H1 (cell line): ENCODE measurements at regions not wholly inside any gene's neighbourhood (a gene's known extent, or its start where the extent isn't known, plus 50 kb on each side); places are given as distances from the start of the nearest gene placed in this dataset.

ENCODE experiments used
- CTCF ChIA-PET: fragments of 300-600 bp; sonication (Branson Sonifier 250); formaldehyde crosslinking; loops from one replicate; lab custom pipeline; 2021; ENCODE audit not compliant: partially characterized antibody; lab: Charles Lee
- POLR2A ChIA-PET: fragments of 300-600 bp; sonication (Branson Sonifier 250); formaldehyde crosslinking; loops from one replicate; lab custom pipeline; 2021; ENCODE audit warnings: inconsistent platforms; ENCODE audit not compliant: partially characterized antibody; lab: Charles Lee
- DNase-seq, 2 experiments: peaks; one replicate each; pipeline versions ENCODE4 v3.0.0 to v3.0.0-alpha.2; 2010 to 2022; ENCODE audit warnings: low spot score in 2 of 2, low read depth in 1 of 2, mixed read lengths in 1 of 2
- FAIRE-seq: peaks from 2 replicates; lab custom pipeline; 2011; peaks lifted over from hg19 to GRCh38; lab: Jason Lieb, UNC
- H2AFZ ChIP-seq: 2 replicates; pipeline ENCODE4 v1.8.1; 2012; ENCODE audit warnings: low read length, inconsistent platforms
- H2AK5ac ChIP-seq: 2 replicates; pipeline ENCODE4 v1.6.1; 2013; ENCODE audit warnings: low read depth, low read length
- H2BK120ac ChIP-seq: replicated peaks from 2 replicates; pipeline ENCODE3; 2013; ENCODE audit warnings: low read depth, low read length, inconsistent platforms
- H2BK12ac ChIP-seq: 2 replicates; pipeline ENCODE4 v1.6.1; 2013; ENCODE audit warnings: low read depth, low read length
- H2BK15ac ChIP-seq: 2 replicates; pipeline ENCODE4 v1.6.1; 2013; ENCODE audit warnings: low read length
- H2BK20ac ChIP-seq: 2 replicates; pipeline ENCODE4 v1.6.1; 2013; ENCODE audit warnings: low read length
- H2BK5ac ChIP-seq: 2 replicates; pipeline ENCODE4 v1.6.1; 2013; ENCODE audit warnings: low read depth, low read length
- H3K14ac ChIP-seq: 2 replicates; pipeline ENCODE4 v1.6.1; 2013; ENCODE audit warnings: inconsistent platforms; ENCODE audit not compliant: insufficient read length
- H3K18ac ChIP-seq: 2 replicates; pipeline ENCODE4 v1.6.1; 2013; ENCODE audit warnings: low read length; ENCODE audit errors: extremely low read depth
- H3K23ac ChIP-seq: 2 replicates; pipeline ENCODE4 v1.6.1; 2013; ENCODE audit warnings: inconsistent platforms; ENCODE audit not compliant: insufficient read length
- H3K23me2 ChIP-seq: 2 replicates; pipeline ENCODE4 v1.6.1; 2013; ENCODE audit warnings: low read depth, low read length
- H3K27ac ChIP-seq: 2 replicates; pipeline ENCODE4 v1.6.1; 2011; ENCODE audit warnings: low read depth, low read length, inconsistent platforms
- H3K27me3 ChIP-seq, 4 experiments: replicated peaks in 1 of 4; 1 replicate in 1 of 4; 2 replicates in 3 of 4; pipeline versions ENCODE4 v1.6.1 to v1.8.1; 2011 to 2013; ENCODE audit warnings: low read length in 3 of 4, mild to moderate bottlenecking in 3 of 4, inconsistent platforms in 2 of 4, mixed read lengths in 2 of 4, moderate library complexity in 1 of 4; ENCODE audit not compliant: control insufficient read depth in 3 of 4, insufficient read depth in 3 of 4; ENCODE audit errors: extremely low read depth in 1 of 4
- H3K36me3 ChIP-seq, 4 experiments: 2 replicates each; pipeline versions ENCODE4 v1.6.1 to v1.8.1; 2011 to 2013; ENCODE audit warnings: mild to moderate bottlenecking in 4 of 4, low read length in 3 of 4, moderate library complexity in 2 of 4, control low read depth in 1 of 4, inconsistent platforms in 1 of 4; ENCODE audit not compliant: insufficient read depth in 4 of 4, control insufficient read depth in 2 of 4
- H3K4ac ChIP-seq: replicated peaks from 2 replicates; pipeline ENCODE3; 2013; ENCODE audit warnings: low read length, low read depth, mixed read lengths, inconsistent platforms; ENCODE audit not compliant: insufficient read length
- H3K4me1 ChIP-seq, 4 experiments: replicated peaks in 1 of 4; 1 replicate in 1 of 4; 2 replicates in 3 of 4; pipeline versions ENCODE4 v1.6.1 to v1.8.1; 2011 to 2013; ENCODE audit warnings: low read length in 3 of 4, inconsistent platforms in 2 of 4, mixed read lengths in 1 of 4; ENCODE audit not compliant: insufficient read depth in 4 of 4, control insufficient read depth in 3 of 4
- H3K4me2 ChIP-seq, 2 experiments: 2 replicates each; pipeline versions ENCODE4 v1.6.1 to v1.8.1; 2011 to 2013; ENCODE audit warnings: low read depth in 2 of 2, low read length in 2 of 2, control low read depth in 1 of 2, inconsistent platforms in 1 of 2, mild to moderate bottlenecking in 1 of 2; ENCODE audit not compliant: insufficient read depth in 1 of 2
- H3K4me3 ChIP-seq, 4 experiments: fragments of 200-600, 300-600 bp in 1 of 4; sonication (generic), shearing (Covaris generic), sonication (Bioruptor Twin) in 1 of 4; 2 replicates each; pipeline versions ENCODE4 v1.5.1 to v1.8.1; 2011 to 2016; ENCODE audit warnings: low read length in 4 of 4, low read depth in 3 of 4, control low read depth in 2 of 4, inconsistent platforms in 2 of 4, mild to moderate bottlenecking in 2 of 4, mixed read lengths in 1 of 4, moderate library complexity in 1 of 4; ENCODE audit not compliant: insufficient read depth in 2 of 4; ENCODE audit errors: extremely low read depth in 1 of 4
- H3K56ac ChIP-seq: replicated peaks from 2 replicates; pipeline ENCODE3; 2013; ENCODE audit warnings: low read depth, mild to moderate bottlenecking, mixed read lengths, low read length, inconsistent platforms; ENCODE audit not compliant: insufficient read length
- H3K79me1 ChIP-seq: 2 replicates; pipeline ENCODE4 v1.6.1; 2013; ENCODE audit warnings: low read depth, low read length, control low read depth
- H3K79me2 ChIP-seq, 2 experiments: 2 replicates each; pipeline versions ENCODE4 v1.6.1 to v1.8.1; 2012 to 2013; ENCODE audit warnings: low read length in 2 of 2, mild to moderate bottlenecking in 2 of 2, inconsistent platforms in 1 of 2; ENCODE audit not compliant: insufficient read depth in 2 of 2, control insufficient read depth in 1 of 2
- H3K9ac ChIP-seq, 4 experiments: replicated peaks in 1 of 4; 1 replicate in 1 of 4; 2 replicates in 3 of 4; pipeline versions ENCODE4 v1.6.1 to v1.8.1; 2011 to 2013; ENCODE audit warnings: low read depth in 3 of 4, low read length in 3 of 4, control low read depth in 2 of 4, mild to moderate bottlenecking in 2 of 4, moderate library complexity in 2 of 4, inconsistent platforms in 1 of 4; ENCODE audit errors: extremely low read depth in 1 of 4
- H3K9me3 ChIP-seq, 2 experiments: 2 replicates each; pipeline versions ENCODE4 v1.6.1 to v1.8.1; 2012 to 2013; ENCODE audit warnings: mild to moderate bottlenecking in 2 of 2, moderate library complexity in 2 of 2, control low read depth in 1 of 2, inconsistent platforms in 1 of 2, low read depth in 1 of 2, low read length in 1 of 2, mixed read lengths in 1 of 2; ENCODE audit not compliant: insufficient read depth in 2 of 2
- H4K20me1 ChIP-seq, 2 experiments: replicated peaks in 1 of 2; 2 replicates each; pipeline versions ENCODE3 to v1.8.1; 2011 to 2013; ENCODE audit warnings: inconsistent platforms in 2 of 2, low read length in 2 of 2, mild to moderate bottlenecking in 1 of 2; ENCODE audit not compliant: insufficient read depth in 2 of 2, control insufficient read depth in 1 of 2
- H4K5ac ChIP-seq: 2 replicates; pipeline ENCODE4 v1.6.1; 2013; ENCODE audit warnings: low read length, low read depth, mixed read lengths, inconsistent platforms; ENCODE audit not compliant: insufficient read length
- H4K8ac ChIP-seq: 2 replicates; pipeline ENCODE4 v1.8.0; 2013; ENCODE audit warnings: mild to moderate bottlenecking, moderate library complexity, low read length, inconsistent platforms; ENCODE audit not compliant: insufficient read depth; ENCODE audit errors: extremely low read depth
- H4K91ac ChIP-seq: replicated peaks from 2 replicates; pipeline ENCODE3; 2013; ENCODE audit warnings: low read length, mixed read lengths, inconsistent platforms; ENCODE audit not compliant: insufficient read length
- NANOG ChIP-seq: IDR thresholded peaks from 2 replicates; pipeline ENCODE4 v1.6.1; 2011; ENCODE audit warnings: low read length, low read depth, mild to moderate bottlenecking, inconsistent platforms; ENCODE audit not compliant: insufficient read depth, poor library complexity, severe bottlenecking
- RAD21 ChIP-seq, 2 experiments: IDR thresholded peaks in 1 of 2; conservative IDR thresholded peaks in 1 of 2; 2 replicates each; pipeline ENCODE4 v1.6.1; 2011; ENCODE audit warnings: low read depth in 2 of 2, low read length in 2 of 2, improper control_type of control experiment in 1 of 2, inconsistent platforms in 1 of 2, mild to moderate bottlenecking in 1 of 2, moderate library complexity in 1 of 2
- RFX5 ChIP-seq: IDR thresholded peaks from 2 replicates; pipeline ENCODE4 v1.6.1; 2011; ENCODE audit warnings: low read depth, low read length, improper control_type of control experiment, borderline replicate concordance
- ZNF274 ChIP-seq: IDR thresholded peaks from 2 replicates; pipeline ENCODE4 v1.7.0; 2012; ENCODE audit warnings: low read length, borderline replicate concordance; ENCODE audit errors: extremely low read depth
- WGBS, 2 experiments: shearing (Covaris generic) in 1 of 2; methylation state at CpG; one replicate each; pipeline versions ENCODE4 v1.1.6 to v1.1.7; 2013 to 2015; ENCODE audit warnings: low lambda C conversion rate in 2 of 2, mixed read lengths in 2 of 2, inconsistent platforms in 1 of 2, low coverage in 1 of 2, missing lambda C conversion rate in 1 of 2; ENCODE audit not compliant: insufficient replicate concordance in 2 of 2, insufficient coverage in 1 of 2, insufficient read length in 1 of 2; ENCODE audit errors: extremely low coverage in 1 of 2, missing lambda C conversion rate in 1 of 2; 5-methylcytosine and 5-hydroxymethylcytosine counted together
- TF ChIP-seq, protein P1 (sequence below): IDR thresholded peaks from 2 replicates; pipeline ENCODE4 v1.6.1; 2012; ENCODE audit warnings: inconsistent platforms
- TF ChIP-seq, protein P2 (sequence below), 3 experiments: IDR thresholded peaks; 1 replicate in 2 of 3; 2 replicates in 1 of 3; pipeline versions ENCODE4 v1.5.1 to v1.6.1; 2011; ENCODE audit warnings: low read length in 3 of 3, mild to moderate bottlenecking in 3 of 3, inconsistent platforms in 2 of 3, low read depth in 1 of 3, moderate library complexity in 1 of 3; ENCODE audit not compliant: insufficient read depth in 1 of 3; ENCODE audit errors: control extremely low read depth in 1 of 3

DNA sequence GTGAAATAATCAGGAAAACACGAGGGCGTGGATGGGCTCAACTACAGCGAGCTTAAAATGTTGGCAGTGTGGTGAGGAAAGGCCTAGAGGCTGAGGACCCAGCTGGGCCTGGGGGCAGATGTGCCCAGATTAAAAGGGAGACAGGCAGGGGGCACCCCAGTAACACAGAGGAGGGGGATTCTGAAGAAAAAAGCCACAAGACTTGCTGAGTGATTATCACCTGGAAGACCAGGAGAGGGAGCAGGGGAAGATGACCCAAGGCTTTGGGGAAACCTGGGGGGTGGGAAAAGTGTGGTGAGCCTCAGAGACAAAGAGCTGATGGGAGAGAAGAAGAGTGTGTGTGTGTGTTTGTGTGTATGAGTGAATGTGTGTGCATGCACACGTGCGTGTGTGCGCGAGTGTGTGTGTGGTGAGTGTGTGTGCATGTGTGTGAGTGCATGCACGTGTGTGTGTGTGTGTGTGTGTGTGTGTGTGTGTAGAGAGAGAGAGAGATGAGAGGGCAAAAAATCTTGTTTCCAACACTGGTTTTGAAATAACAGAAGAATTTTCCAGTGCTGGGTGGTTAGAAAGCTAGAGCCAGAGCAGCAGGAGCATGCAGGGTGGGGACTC is 500.5 kb downstream of the BUD13 start:
- DNase-seq (no peak), FAIRE-seq (no peak)
- no peaks in the 10 kb centered on the region for H3K36me3 ChIP-seq
- H3K9ac ChIP-seq: no peak overlapping the region
- H2BK20ac ChIP-seq: no peak overlapping the region
- CTCF ChIA-PET: interaction anchor here (0.6 to 3.1 kb wide), 26 partner anchors 9 to 1227 kb away, joined by 3 to 14 read pairs (median 4); no protein-coding TSS in a partner anchor
- peak overlapping the region; percentile 97; the same call in 1 of the 2 replicates for H2AK5ac ChIP-seq
- H3K56ac ChIP-seq: no peak overlapping the region
- no peak overlapping the region for H2BK5ac ChIP-seq
- H3K9me3 ChIP-seq: no peaks in the 10 kb centered on the region
- no peaks in the 10 kb centered on the region; the same call in 1 of the 2 replicates for H3K23me2 ChIP-seq
- no peak overlapping the region for H3K4me2 ChIP-seq
- H2AFZ ChIP-seq: no peak overlapping the region
- no peak overlapping the region for H2BK120ac ChIP-seq
- no peaks in the 10 kb centered on the region; the same call in 1 of the 2 replicates for H3K79me1 ChIP-seq
- no peak overlapping the region; the same call in 1 of the 2 replicates for H2BK12ac ChIP-seq
- TF ChIP-seq ZNF274: no peak
- TF ChIP-seq RAD21 (IDR thresholded peaks at IDR 0.05 in 1 of 2, conservative IDR thresholded peaks at IDR 0.05 in 1 of 2; ENCODE audit: low read depth in 2 of 2, low read length in 2 of 2): peak; percentile 42 to 46
- TF ChIP-seq, protein P1, sequence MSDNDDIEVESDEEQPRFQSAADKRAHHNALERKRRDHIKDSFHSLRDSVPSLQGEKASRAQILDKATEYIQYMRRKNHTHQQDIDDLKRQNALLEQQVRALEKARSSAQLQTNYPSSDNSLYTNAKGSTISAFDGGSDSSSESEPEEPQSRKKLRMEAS: no peak
- TF ChIP-seq, protein P2, sequence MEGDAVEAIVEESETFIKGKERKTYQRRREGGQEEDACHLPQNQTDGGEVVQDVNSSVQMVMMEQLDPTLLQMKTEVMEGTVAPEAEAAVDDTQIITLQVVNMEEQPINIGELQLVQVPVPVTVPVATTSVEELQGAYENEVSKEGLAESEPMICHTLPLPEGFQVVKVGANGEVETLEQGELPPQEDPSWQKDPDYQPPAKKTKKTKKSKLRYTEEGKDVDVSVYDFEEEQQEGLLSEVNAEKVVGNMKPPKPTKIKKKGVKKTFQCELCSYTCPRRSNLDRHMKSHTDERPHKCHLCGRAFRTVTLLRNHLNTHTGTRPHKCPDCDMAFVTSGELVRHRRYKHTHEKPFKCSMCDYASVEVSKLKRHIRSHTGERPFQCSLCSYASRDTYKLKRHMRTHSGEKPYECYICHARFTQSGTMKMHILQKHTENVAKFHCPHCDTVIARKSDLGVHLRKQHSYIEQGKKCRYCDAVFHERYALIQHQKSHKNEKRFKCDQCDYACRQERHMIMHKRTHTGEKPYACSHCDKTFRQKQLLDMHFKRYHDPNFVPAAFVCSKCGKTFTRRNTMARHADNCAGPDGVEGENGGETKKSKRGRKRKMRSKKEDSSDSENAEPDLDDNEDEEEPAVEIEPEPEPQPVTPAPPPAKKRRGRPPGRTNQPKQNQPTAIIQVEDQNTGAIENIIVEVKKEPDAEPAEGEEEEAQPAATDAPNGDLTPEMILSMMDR (IDR thresholded peaks at IDR 0.05; ENCODE audit: control extremely low read depth in 1 of 3, insufficient read depth in 1 of 3, low read depth in 1 of 3, low read length in 3 of 3): peak in 2 of 3 experiments; percentile 41 to 49; a peak in 3 of 4 replicates
- no peak for TF ChIP-seq NANOG
- no peak for TF ChIP-seq RFX5
- no peak overlapping the region for H2BK15ac ChIP-seq
- H3K4ac ChIP-seq: no peak overlapping the region
- H3K79me2 ChIP-seq: no peaks in the 10 kb centered on the region
- H4K5ac ChIP-seq: no peak overlapping the region
- no peak overlapping the region for H3K27ac ChIP-seq
- H3K18ac ChIP-seq: no peak overlapping the region; the same call in 1 of the 2 replicates
- H3K14ac ChIP-seq: no peak overlapping the region
- no peaks in the 10 kb centered on the region for H4K20me1 ChIP-seq
- no peak overlapping the region; a peak in 1 of 8 replicates for H3K4me3 ChIP-seq
- no peaks in the 10 kb centered on the region; a peak in 1 of 7 replicates for H3K27me3 ChIP-seq
- no peaks in the 10 kb centered on the region; a peak in 1 of 7 replicates for H3K4me1 ChIP-seq
- POLR2A ChIA-PET: interaction anchor here (1.1 kb wide), 1 partner anchor 78 kb away, joined by 3 read pairs; no protein-coding TSS in a partner anchor
- H4K91ac ChIP-seq: no peak overlapping the region
- WGBS, 2 experiments: 77% methylated on average over 8 of the region's 8 CpGs; no CpG with 5 or more reads in 1 of the 2 experiments
- no peak overlapping the region; the same call in 1 of the 2 replicates for H4K8ac ChIP-seq
- H3K23ac ChIP-seq: no peak overlapping the region
